HL-60 (cell line): ENCODE measurements at regions not wholly inside any gene's neighbourhood (a gene's known extent, or its start where the extent isn't known, plus 50 kb on each side); places are given as distances from the start of the nearest gene placed in this dataset.

Experiments
- DNase-seq, 2 experiments: peaks; one replicate each; pipeline ENCODE4 v3.0.0-alpha.2; 2010 to 2020; ENCODE audit warnings: low read depth in 1 of 2, low spot score in 1 of 2
- H3K27ac ChIP-seq: fragments of 250-450 bp; sonication (Bioruptor Pico); replicated peaks from 2 replicates; pipeline ENCODE4 v1.5.1; 2020; ENCODE audit warnings: mild to moderate bottlenecking, moderate library complexity
- H3K27me3 ChIP-seq: fragments of 250-450 bp; sonication (Bioruptor Pico); 2 replicates; pipeline ENCODE4 v1.5.1; 2021; ENCODE audit warnings: mild to moderate bottlenecking, moderate library complexity; ENCODE audit not compliant: insufficient read depth, poor library complexity, severe bottlenecking
- H3K4me3 ChIP-seq: replicated peaks from 2 replicates; pipeline ENCODE4 v1.5.1; 2011; ENCODE audit warnings: mild to moderate bottlenecking, control low read depth, low read length; ENCODE audit not compliant: insufficient read depth
- CTCF ChIP-seq: IDR thresholded peaks from one replicate; pipeline ENCODE4 v1.5.1; 2011; ENCODE audit warnings: low read length, control low read depth, inconsistent platforms; ENCODE audit not compliant: insufficient read depth
- GABPA ChIP-seq: IDR thresholded peaks from 2 replicates; pipeline ENCODE4 v1.6.1; 2012; ENCODE audit warnings: low read depth
- POLR2AphosphoS5 ChIP-seq: IDR thresholded peaks from 2 replicates; pipeline ENCODE4 v1.6.1; 2012; ENCODE audit warnings: low read depth
- REST ChIP-seq: IDR thresholded peaks from 2 replicates; pipeline ENCODE4 v1.6.1; 2012; ENCODE audit warnings: low read depth; ENCODE audit not compliant: insufficient replicate concordance
- SPI1 ChIP-seq: IDR thresholded peaks from 2 replicates; pipeline ENCODE4 v1.6.1; 2012; ENCODE audit warnings: low read depth, mild to moderate bottlenecking, borderline replicate concordance

GRCh38 chr22:27331526-27332281 lies 469.9 kb downstream of the MN1 start:
- H3K4me3 ChIP-seq: no peak overlapping the region

GRCh38 chr22:27335102-27335660 lies 466.4 kb downstream of the MN1 start:
- no peaks in the 10 kb centered on the region for H3K27me3 ChIP-seq
- no peak for DNase-seq
- no peak for TF ChIP-seq SPI1
- TF ChIP-seq CTCF: no peak
- no peak for TF ChIP-seq POLR2AphosphoS5
- no peak for TF ChIP-seq GABPA
- TF ChIP-seq REST: no peak

More at GRCh38 chr22:27331526-27332281, 469.9 kb downstream of the MN1 start:
- DNase-seq: peak in 1 of 2 experiments; percentile 27
- TF ChIP-seq GABPA (no peak), SPI1 (no peak), CTCF (no peak), REST (no peak), POLR2AphosphoS5 (no peak)
- no peak overlapping the region for H3K27ac ChIP-seq
- H3K27me3 ChIP-seq: no peaks in the 10 kb centered on the region

GRCh38 chr22:27336151-27337090 lies 465.1 kb downstream of the MN1 start:
- no peak for DNase-seq
- TF ChIP-seq REST (no peak), GABPA (no peak), SPI1 (no peak), CTCF (no peak), POLR2AphosphoS5 (no peak)
- no peaks in the 10 kb centered on the region for H3K27me3 ChIP-seq

More at GRCh38 chr22:27335102-27335660, 466.4 kb downstream of the MN1 start:
- no peak overlapping the region for H3K27ac ChIP-seq
- H3K4me3 ChIP-seq: no peak overlapping the region

More at GRCh38 chr22:27336151-27337090, 465.1 kb downstream of the MN1 start:
- Histone ChIP-seq H3K27ac (no peak overlapping the region), H3K4me3 (no peak overlapping the region)
